HCT116 (cell line): ENCODE measurements at regions not wholly inside any gene's neighbourhood (a gene's known extent, or its start where the extent isn't known, plus 50 kb on each side); places are given as distances from the start of the nearest gene placed in this dataset.

ENCODE experiments used
- ATAC-seq: fragments of 200-7000 bp; cut with Tn5 transposase; 2 replicates; pipeline ENCODE4 v1.9.1; 2020; ENCODE audit warnings: mild to moderate bottlenecking, moderate library complexity
- BruUV-seq: library from RNA; stranded (reverse); fragments of 400-500 nt; replicated peaks from 2 replicates; lab custom pipeline; 2021; lab: Mats Ljungman, UMichigan
- CTCF ChIA-PET: fragments of 300-600 bp; sonication (Branson Sonifier 250); formaldehyde crosslinking; loops from one replicate; lab custom pipeline; 2021; ENCODE audit warnings: antibody characterized with exemption; lab: Charles Lee
- POLR2A ChIA-PET: fragments of 300-600, 350-600 bp; sonication (Branson Sonifier 250); formaldehyde crosslinking; loops from one replicate; lab custom pipeline; 2021; ENCODE audit warnings: antibody characterized with exemption; lab: Charles Lee
- RAD21 ChIA-PET, 2 experiments: fragments of 300-600 bp; sonication (Branson Sonifier 250); formaldehyde crosslinking; loops; one replicate each; lab custom pipeline; 2023; ENCODE audit warnings: low total read pairs in 2 of 2; ENCODE audit not compliant: uncharacterized antibody in 2 of 2, unreplicated experiment in 2 of 2, low non-redundant PET in 1 of 2; lab: Charles Lee
- DNase-seq: peaks from one replicate; pipeline ENCODE4 v3.0.0-alpha.2; 2010; ENCODE audit warnings: low read depth, low spot score
- H2AFZ ChIP-seq: fragments of 200-600 bp; shearing (Covaris generic), sonication (generic); 2 replicates; pipeline ENCODE4 v1.6.1; 2017; ENCODE audit warnings: low read depth, mixed run types, mixed read lengths, antibody characterized with exemption, low read length; ENCODE audit not compliant: poor library complexity, severe bottlenecking
- H3K27ac ChIP-seq: 2 replicates; pipeline ENCODE4 v1.5.1; 2012; ENCODE audit warnings: low read depth, low read length
- H3K27me3 ChIP-seq: fragments of 200-600 bp; sonication (generic); 2 replicates; pipeline ENCODE4 v1.6.1; 2016; ENCODE audit warnings: mixed run types, low read length, mixed read lengths; ENCODE audit not compliant: insufficient read depth
- H3K36me3 ChIP-seq, 2 experiments: fragments of 200-500 bp in 1 of 2; fragments of 200-600 bp in 1 of 2; sonication (Bioruptor generic) in 1 of 2; sonication (generic) in 1 of 2; 2 replicates each; pipeline versions ENCODE4 v1.5.1 to v1.6.1; 2014 to 2016; ENCODE audit warnings: low read length in 2 of 2, inconsistent platforms in 1 of 2, mixed read lengths in 1 of 2, mixed run types in 1 of 2; ENCODE audit not compliant: insufficient read depth in 2 of 2, control insufficient read depth in 1 of 2
- H3K4me1 ChIP-seq, 2 experiments: fragments of 200-600 bp in 1 of 2; sonication (generic) in 1 of 2; 2 replicates each; pipeline versions ENCODE4 v1.5.1 to v1.6.1; 2012 to 2017; ENCODE audit warnings: low read length in 2 of 2, inconsistent platforms in 1 of 2, mild to moderate bottlenecking in 1 of 2, mixed read lengths in 1 of 2, mixed run types in 1 of 2, moderate library complexity in 1 of 2; ENCODE audit not compliant: insufficient read depth in 2 of 2, control insufficient read depth in 1 of 2
- H3K4me2 ChIP-seq: fragments of 200-600 bp; sonication (generic); 2 replicates; pipeline ENCODE4 v1.6.1; 2017; ENCODE audit warnings: mixed run types, low read length, mixed read lengths
- H3K4me3 ChIP-seq, 2 experiments: fragments of 200-600 bp in 1 of 2; sonication (generic) in 1 of 2; replicated peaks in 1 of 2; 2 replicates each; pipeline ENCODE4 v1.5.1; 2011 to 2016; ENCODE audit warnings: low read length in 2 of 2, control low read depth in 1 of 2, low read depth in 1 of 2, mild to moderate bottlenecking in 1 of 2, mixed read lengths in 1 of 2, mixed run types in 1 of 2
- H3K79me2 ChIP-seq: fragments of 200-600 bp; sonication (generic); 2 replicates; pipeline ENCODE4 v1.6.1; 2017; ENCODE audit warnings: mild to moderate bottlenecking, mixed run types, low read length, moderate library complexity, mixed read lengths; ENCODE audit not compliant: insufficient read depth
- H3K9ac ChIP-seq: fragments of 200-600 bp; sonication (generic); 2 replicates; pipeline ENCODE4 v1.6.1; 2016; ENCODE audit warnings: low read length, mixed read lengths
- H3K9me2 ChIP-seq: fragments of 200-600 bp; sonication (generic), shearing (Covaris generic); 2 replicates; pipeline ENCODE4 v1.6.1; 2017; ENCODE audit warnings: mixed run types, mild to moderate bottlenecking, moderate library complexity; ENCODE audit not compliant: insufficient read depth
- H3K9me3 ChIP-seq, 2 experiments: fragments of 200-500 bp in 1 of 2; fragments of 200-600 bp in 1 of 2; sonication (Bioruptor generic) in 1 of 2; sonication (generic) in 1 of 2; 2 replicates each; pipeline ENCODE4 v1.6.1; 2014 to 2017; ENCODE audit warnings: low read length in 2 of 2, mixed read lengths in 2 of 2, inconsistent platforms in 1 of 2, low read depth in 1 of 2, mild to moderate bottlenecking in 1 of 2, mixed run types in 1 of 2, moderate library complexity in 1 of 2; ENCODE audit not compliant: control insufficient read depth in 1 of 2, insufficient read depth in 1 of 2
- H4K20me1 ChIP-seq: fragments of 200-600 bp; sonication (generic), shearing (Covaris generic); 2 replicates; pipeline ENCODE4 v1.6.1; 2017; ENCODE audit warnings: mixed run types, mild to moderate bottlenecking, moderate library complexity; ENCODE audit not compliant: insufficient read depth
- CBX3 ChIP-seq: IDR thresholded peaks from 2 replicates; pipeline ENCODE4 v1.6.1; 2012; ENCODE audit warnings: low read depth
- EGR1 ChIP-seq: IDR thresholded peaks from 2 replicates; pipeline ENCODE4 v1.6.1; 2012; ENCODE audit warnings: low read depth
- ELF1 ChIP-seq: IDR thresholded peaks from 2 replicates; pipeline ENCODE4 v1.6.1; 2012; ENCODE audit warnings: low read depth, borderline replicate concordance
- EZH2 ChIP-seq: fragments of 200-600 bp; sonication (generic); IDR thresholded peaks from 2 replicates; pipeline ENCODE4 v1.6.1; 2017; ENCODE audit warnings: antibody characterized with exemption, mixed run types
- JUND ChIP-seq: IDR thresholded peaks from 2 replicates; pipeline ENCODE4 v1.6.1; 2012
- POLR2A ChIP-seq: IDR thresholded peaks from 2 replicates; pipeline ENCODE4 v1.7.0; 2011; ENCODE audit warnings: borderline replicate concordance; ENCODE audit not compliant: insufficient read depth, insufficient read length; ENCODE audit errors: extremely low read depth
- POLR2AphosphoS5 ChIP-seq: IDR thresholded peaks from 2 replicates; pipeline ENCODE4 v1.6.1; 2011; ENCODE audit warnings: mild to moderate bottlenecking, low read depth, low read length, moderate library complexity
- SIN3A ChIP-seq: IDR thresholded peaks from 2 replicates; pipeline ENCODE4 v1.6.1; 2012; ENCODE audit warnings: low read depth
- SP1 ChIP-seq: IDR thresholded peaks from 2 replicates; pipeline ENCODE4 v1.6.1; 2012; ENCODE audit warnings: low read depth
- TCF7L2 ChIP-seq: IDR thresholded peaks from 2 replicates; pipeline ENCODE4 v1.7.0; 2011; ENCODE audit warnings: borderline replicate concordance, inconsistent platforms; ENCODE audit not compliant: insufficient read depth, insufficient read length; ENCODE audit errors: extremely low read depth
- YY1 ChIP-seq: IDR thresholded peaks from 2 replicates; pipeline ENCODE4 v1.6.1; 2011; ENCODE audit warnings: low read length, low read depth, moderate library complexity, mild to moderate bottlenecking; ENCODE audit not compliant: insufficient replicate concordance; ENCODE audit errors: extremely low read depth
- ZFX ChIP-seq: fragments of 450-650 bp; IDR thresholded peaks from 2 replicates; pipeline ENCODE4 v1.6.1; 2017
- ZNF274 ChIP-seq: fragments of 200-500 bp; sonication (Bioruptor generic); IDR thresholded peaks from 2 replicates; pipeline ENCODE4 v1.6.1; 2014; ENCODE audit warnings: mild to moderate bottlenecking, low read depth, low read length, inconsistent platforms
- intact Hi-C: fragments of 100-400 bp; cut with micrococcal nuclease; formaldehyde crosslinking; loops from 2 replicates; pipeline ENCODE4 v1.10.0; 2022
- TF ChIP-seq, protein P1 (sequence below): IDR thresholded peaks from 2 replicates; pipeline ENCODE4 v1.6.1; 2012
- TF ChIP-seq, protein P2 (sequence below): IDR thresholded peaks from 2 replicates; pipeline ENCODE4 v1.6.1; 2012
- TF ChIP-seq, protein P3 (sequence below): IDR thresholded peaks from 2 replicates; pipeline ENCODE4 v1.6.1; 2011; ENCODE audit warnings: mild to moderate bottlenecking, low read length, moderate library complexity; ENCODE audit not compliant: insufficient replicate concordance; ENCODE audit errors: extremely low read depth
- TF ChIP-seq, protein P4 (sequence below), 3 experiments: fragments of 200-600 bp in 1 of 3; sonication (generic) in 1 of 3; IDR thresholded peaks in 2 of 3; conservative IDR thresholded peaks in 1 of 3; 2 replicates each; pipeline ENCODE4 v1.5.1; 2012 to 2017; ENCODE audit warnings: low read depth in 2 of 3, low read length in 2 of 3, antibody characterized with exemption in 1 of 3, borderline replicate concordance in 1 of 3, control low read depth in 1 of 3, mild to moderate bottlenecking in 1 of 3, mixed read lengths in 1 of 3, mixed run types in 1 of 3, moderate library complexity in 1 of 3; ENCODE audit not compliant: insufficient read depth in 1 of 3

DNA sequence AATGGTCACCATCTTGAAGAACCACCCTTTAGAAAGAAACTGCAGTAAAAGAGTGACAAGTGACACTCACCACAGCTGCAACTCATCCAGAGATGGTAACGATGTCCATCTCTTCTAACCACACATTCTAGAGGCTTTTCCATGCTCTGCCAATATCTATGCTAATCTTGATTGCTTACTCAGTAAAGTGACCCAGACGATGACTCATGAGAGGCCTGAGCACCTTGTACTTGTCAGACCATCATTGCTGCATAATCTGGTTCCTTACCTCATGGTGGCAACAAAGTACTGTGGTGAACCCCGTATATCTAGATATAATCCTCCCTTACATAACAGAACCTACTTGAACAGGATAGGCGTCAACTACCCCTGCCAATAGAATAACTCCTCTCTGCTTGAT is 75.6 kb downstream of the CCNG2 start:
- no peak overlapping the region for H2AFZ ChIP-seq
- no peak overlapping the region for H3K4me2 ChIP-seq
- H3K27ac ChIP-seq: no peak overlapping the region
- no peaks in the 10 kb centered on the region for H4K20me1 ChIP-seq
- H3K36me3 ChIP-seq: no peaks in the 10 kb centered on the region
- no peak overlapping the region for H3K9ac ChIP-seq
- H3K9me3 ChIP-seq: no peaks in the 10 kb centered on the region
- DNase-seq: no peak
- no peak overlapping the region for H3K4me3 ChIP-seq
- no peaks in the 10 kb centered on the region for H3K9me2 ChIP-seq
- BruUV-seq: no TSS peak
- ChIA-PET CTCF (no interaction called here), POLR2A (no interaction called here), RAD21 (no interaction called here)
- intact Hi-C loops: no loop called here
- no peaks in the 10 kb centered on the region for H3K4me1 ChIP-seq
- no peaks in the 10 kb centered on the region for H3K79me2 ChIP-seq
- ATAC-seq: no peak
- TF ChIP-seq POLR2A (no peak), YY1 (no peak), ELF1 (no peak), CBX3 (no peak), SP1 (no peak)
- TF ChIP-seq, protein P1, sequence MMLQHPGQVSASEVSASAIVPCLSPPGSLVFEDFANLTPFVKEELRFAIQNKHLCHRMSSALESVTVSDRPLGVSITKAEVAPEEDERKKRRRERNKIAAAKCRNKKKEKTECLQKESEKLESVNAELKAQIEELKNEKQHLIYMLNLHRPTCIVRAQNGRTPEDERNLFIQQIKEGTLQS: no peak
- TF ChIP-seq, all 23 proteins: peak for 0
- H3K27me3 ChIP-seq: peaks cover 30% of the 10 kb centered on the region

DNA sequence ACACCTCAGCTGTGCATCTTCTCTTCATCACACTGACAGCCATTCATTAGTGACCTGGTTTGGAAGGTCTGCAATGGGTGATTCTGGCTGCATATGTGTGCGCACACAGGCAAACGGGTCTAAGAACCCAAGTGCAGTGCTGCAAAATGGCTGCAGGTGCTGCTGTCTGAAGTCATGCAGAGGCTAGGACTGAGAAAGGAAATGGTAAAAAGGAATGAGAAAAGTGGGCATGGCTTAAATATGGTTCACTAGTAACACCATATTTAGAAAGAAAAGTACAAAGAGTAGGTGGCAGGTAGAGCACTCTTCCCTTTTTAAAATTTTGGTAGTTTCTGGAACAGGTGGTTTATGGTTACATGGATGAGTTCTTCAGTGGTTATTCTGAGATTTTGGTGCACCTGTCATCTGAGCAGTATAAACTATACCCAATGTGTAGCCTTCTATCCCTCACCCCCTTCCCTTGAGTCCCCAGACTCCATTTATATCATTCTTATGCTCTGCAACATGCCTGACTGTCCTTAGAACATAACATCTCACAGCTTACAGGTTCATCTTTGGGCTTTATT is 78.4 kb downstream of the CCNG2 start:
- peaks cover 42% of the 10 kb centered on the region for H3K27me3 ChIP-seq
- no peaks in the 10 kb centered on the region for H4K20me1 ChIP-seq
- no peak overlapping the region for H3K9ac ChIP-seq
- H3K4me2 ChIP-seq: no peak overlapping the region
- ATAC-seq (no peak), DNase-seq (no peak)
- no peaks in the 10 kb centered on the region for H3K79me2 ChIP-seq
- H3K9me2 ChIP-seq: no peaks in the 10 kb centered on the region
- POLR2A ChIA-PET: no interaction called here
- no peaks in the 10 kb centered on the region for H3K36me3 ChIP-seq
- CTCF ChIA-PET: no interaction called here
- no TSS peak for BruUV-seq
- no peaks in the 10 kb centered on the region for H3K9me3 ChIP-seq
- H3K4me3 ChIP-seq: no peak overlapping the region
- RAD21 ChIA-PET: no interaction called here
- H2AFZ ChIP-seq: no peak overlapping the region
- H3K4me1 ChIP-seq: no peaks in the 10 kb centered on the region
- H3K27ac ChIP-seq: no peak overlapping the region
- intact Hi-C loops: no loop called here
- TF ChIP-seq, protein P2, sequence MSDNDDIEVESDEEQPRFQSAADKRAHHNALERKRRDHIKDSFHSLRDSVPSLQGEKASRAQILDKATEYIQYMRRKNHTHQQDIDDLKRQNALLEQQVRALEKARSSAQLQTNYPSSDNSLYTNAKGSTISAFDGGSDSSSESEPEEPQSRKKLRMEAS: no peak
- TF ChIP-seq YY1: no peak
- TF ChIP-seq TCF7L2: no peak
- no peak for TF ChIP-seq SIN3A
- no peak for TF ChIP-seq POLR2A
- TF ChIP-seq, protein P3, sequence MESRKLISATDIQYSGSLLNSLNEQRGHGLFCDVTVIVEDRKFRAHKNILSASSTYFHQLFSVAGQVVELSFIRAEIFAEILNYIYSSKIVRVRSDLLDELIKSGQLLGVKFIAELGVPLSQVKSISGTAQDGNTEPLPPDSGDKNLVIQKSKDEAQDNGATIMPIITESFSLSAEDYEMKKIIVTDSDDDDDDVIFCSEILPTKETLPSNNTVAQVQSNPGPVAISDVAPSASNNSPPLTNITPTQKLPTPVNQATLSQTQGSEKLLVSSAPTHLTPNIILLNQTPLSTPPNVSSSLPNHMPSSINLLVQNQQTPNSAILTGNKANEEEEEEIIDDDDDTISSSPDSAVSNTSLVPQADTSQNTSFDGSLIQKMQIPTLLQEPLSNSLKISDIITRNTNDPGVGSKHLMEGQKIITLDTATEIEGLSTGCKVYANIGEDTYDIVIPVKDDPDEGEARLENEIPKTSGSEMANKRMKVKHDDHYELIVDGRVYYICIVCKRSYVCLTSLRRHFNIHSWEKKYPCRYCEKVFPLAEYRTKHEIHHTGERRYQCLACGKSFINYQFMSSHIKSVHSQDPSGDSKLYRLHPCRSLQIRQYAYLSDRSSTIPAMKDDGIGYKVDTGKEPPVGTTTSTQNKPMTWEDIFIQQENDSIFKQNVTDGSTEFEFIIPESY: no peak
- no peak for TF ChIP-seq POLR2AphosphoS5
- TF ChIP-seq EZH2: no peak
- TF ChIP-seq EGR1: no peak
- no peak for TF ChIP-seq ZFX
- TF ChIP-seq, protein P4, sequence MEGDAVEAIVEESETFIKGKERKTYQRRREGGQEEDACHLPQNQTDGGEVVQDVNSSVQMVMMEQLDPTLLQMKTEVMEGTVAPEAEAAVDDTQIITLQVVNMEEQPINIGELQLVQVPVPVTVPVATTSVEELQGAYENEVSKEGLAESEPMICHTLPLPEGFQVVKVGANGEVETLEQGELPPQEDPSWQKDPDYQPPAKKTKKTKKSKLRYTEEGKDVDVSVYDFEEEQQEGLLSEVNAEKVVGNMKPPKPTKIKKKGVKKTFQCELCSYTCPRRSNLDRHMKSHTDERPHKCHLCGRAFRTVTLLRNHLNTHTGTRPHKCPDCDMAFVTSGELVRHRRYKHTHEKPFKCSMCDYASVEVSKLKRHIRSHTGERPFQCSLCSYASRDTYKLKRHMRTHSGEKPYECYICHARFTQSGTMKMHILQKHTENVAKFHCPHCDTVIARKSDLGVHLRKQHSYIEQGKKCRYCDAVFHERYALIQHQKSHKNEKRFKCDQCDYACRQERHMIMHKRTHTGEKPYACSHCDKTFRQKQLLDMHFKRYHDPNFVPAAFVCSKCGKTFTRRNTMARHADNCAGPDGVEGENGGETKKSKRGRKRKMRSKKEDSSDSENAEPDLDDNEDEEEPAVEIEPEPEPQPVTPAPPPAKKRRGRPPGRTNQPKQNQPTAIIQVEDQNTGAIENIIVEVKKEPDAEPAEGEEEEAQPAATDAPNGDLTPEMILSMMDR (IDR thresholded peaks at IDR 0.05 in 2 of 3, conservative IDR thresholded peaks at IDR 0.05 in 1 of 3; ENCODE audit: borderline replicate concordance in 1 of 3, insufficient read depth in 1 of 3, low read depth in 2 of 3, low read length in 2 of 3): no peak
- TF ChIP-seq ZNF274: no peak
- no peak for TF ChIP-seq JUND
